ENCODE measurements at regions not wholly inside any gene's neighbourhood (a gene's known extent, or its start where the extent isn't known, plus 50 kb on each side); places are given as distances from the start of the nearest gene placed in this dataset.

- DNase-seq: no peak
These were observed 196.9 kb downstream of the ANKRD50 start for GRCh38 chr4:124515591-124515990.

GRCh38 chr4:124519196-124519595 is 193.3 kb downstream of the ANKRD50 start:
- no peak for DNase-seq

GRCh38 chr4:124523816-124524215 is 188.7 kb downstream of the ANKRD50 start:
- DNase-seq: no peak

GRCh38 chr4:124525524-124525923 is 187.0 kb downstream of the ANKRD50 start:
- DNase-seq: no peak

- DNase-seq: no peak
These were observed 186.2 kb downstream of the ANKRD50 start for GRCh38 chr4:124526331-124526730.

- no peak for DNase-seq
These were observed 185.8 kb downstream of the ANKRD50 start for GRCh38 chr4:124526769-124527168.

GRCh38 chr4:124527364-124527763 is 185.2 kb downstream of the ANKRD50 start:
- no peak for DNase-seq

- DNase-seq: no peak
These were observed 183.4 kb downstream of the ANKRD50 start for GRCh38 chr4:124529131-124529530.

- no peak for DNase-seq
These were observed 182.0 kb downstream of the ANKRD50 start for GRCh38 chr4:124530464-124531077.

GRCh38 chr4:124534131-124534530 is 178.4 kb downstream of the ANKRD50 start:
- DNase-seq: no peak

- DNase-seq: no peak
These were observed 177.5 kb downstream of the ANKRD50 start for GRCh38 chr4:124535003-124535402.

GRCh38 chr4:124536946-124537345 is 175.6 kb downstream of the ANKRD50 start:
- no peak for DNase-seq

GRCh38 chr4:124537971-124538370 is 174.6 kb downstream of the ANKRD50 start:
- DNase-seq: no peak

- DNase-seq: no peak
These were observed 172.5 kb downstream of the ANKRD50 start for GRCh38 chr4:124540014-124540413.

- DNase-seq: no peak
These were observed 170.7 kb downstream of the ANKRD50 start for GRCh38 chr4:124541652-124542420.

- no peak for DNase-seq
These were observed 156.6 kb downstream of the ANKRD50 start for GRCh38 chr4:124555959-124556358.

GRCh38 chr4:124564121-124564520 is 148.4 kb downstream of the ANKRD50 start:
- no peak for DNase-seq

GRCh38 chr4:124565371-124565770 is 147.2 kb downstream of the ANKRD50 start:
- DNase-seq: no peak

GRCh38 chr4:124566030-124566429 is 146.5 kb downstream of the ANKRD50 start:
- DNase-seq: no peak

GRCh38 chr4:124573056-124573455 is 139.5 kb downstream of the ANKRD50 start:
- DNase-seq: no peak

GRCh38 chr4:124579896-124580295 is 132.6 kb downstream of the ANKRD50 start:
- no peak for DNase-seq

GRCh38 chr4:124583797-124584196 is 128.7 kb downstream of the ANKRD50 start:
- no peak for DNase-seq

GRCh38 chr4:124589786-124590185 is 122.7 kb downstream of the ANKRD50 start:
- DNase-seq: no peak

GRCh38 chr4:124590480-124590879 is 122.1 kb downstream of the ANKRD50 start:
- DNase-seq: no peak

- DNase-seq: no peak
These were observed 120.9 kb downstream of the ANKRD50 start for GRCh38 chr4:124591637-124592036.
